ENCODE measurements at regions not wholly inside any gene's neighbourhood (a gene's known extent, or its start where the extent isn't known, plus 50 kb on each side); places are given as distances from the start of the nearest gene placed in this dataset.

DNA sequence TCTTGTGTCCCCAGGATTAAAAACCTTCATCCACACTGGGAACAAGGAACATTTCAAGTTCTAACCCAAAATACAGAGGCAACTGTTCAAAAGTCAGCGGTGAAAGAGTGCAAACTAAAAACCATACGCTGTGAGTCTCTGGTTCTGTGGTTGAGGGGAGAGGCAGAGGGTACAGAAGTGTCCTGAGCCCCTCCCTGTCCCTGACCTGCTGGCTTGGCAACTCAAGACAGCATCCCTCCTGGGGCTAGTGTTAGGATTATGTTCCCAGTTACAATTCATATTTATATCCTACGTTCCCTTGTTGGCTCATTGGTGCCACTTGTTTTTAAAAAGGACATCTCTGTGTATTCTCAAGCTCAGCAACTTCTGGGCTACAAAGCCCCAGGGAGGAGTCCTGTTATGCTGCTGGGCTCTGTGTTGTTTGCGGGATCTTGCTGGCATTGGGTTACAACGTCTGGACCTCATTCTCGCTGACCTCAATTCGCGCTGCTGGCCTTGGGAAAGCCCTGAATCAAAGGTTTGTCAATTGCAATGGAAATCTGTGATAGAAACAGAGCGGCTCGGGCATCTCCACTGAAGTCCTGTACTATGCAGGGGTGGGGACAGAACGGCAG is 420.8 kb downstream of the FUT8 start:
- peak overlapping the region; percentile 57 for H3K4me2 ChIP-seq (ENCODE audit: insufficient read depth, low read length)
- no peaks in the 10 kb centered on the region for H3K9me3 ChIP-seq (ENCODE audit: low read depth, low read length)
- no peak overlapping the region for H3K27ac ChIP-seq (ENCODE audit: low read depth, low read length)
- peak overlapping the region; percentile 69 for H2AFZ ChIP-seq (ENCODE audit: low read length)
- H3K79me2 ChIP-seq (ENCODE audit: insufficient read depth, low read length), result no peaks in the 10 kb centered on the region
- no peak for DNase-seq (ENCODE audit: insufficient read length, low spot score, missing footprints)
- no peaks in the 10 kb centered on the region for H4K20me1 ChIP-seq (ENCODE audit: insufficient read depth, low read length)
- no peaks in the 10 kb centered on the region for H3K36me3 ChIP-seq (ENCODE audit: insufficient read depth, low read length)
- TF ChIP-seq, protein P1, sequence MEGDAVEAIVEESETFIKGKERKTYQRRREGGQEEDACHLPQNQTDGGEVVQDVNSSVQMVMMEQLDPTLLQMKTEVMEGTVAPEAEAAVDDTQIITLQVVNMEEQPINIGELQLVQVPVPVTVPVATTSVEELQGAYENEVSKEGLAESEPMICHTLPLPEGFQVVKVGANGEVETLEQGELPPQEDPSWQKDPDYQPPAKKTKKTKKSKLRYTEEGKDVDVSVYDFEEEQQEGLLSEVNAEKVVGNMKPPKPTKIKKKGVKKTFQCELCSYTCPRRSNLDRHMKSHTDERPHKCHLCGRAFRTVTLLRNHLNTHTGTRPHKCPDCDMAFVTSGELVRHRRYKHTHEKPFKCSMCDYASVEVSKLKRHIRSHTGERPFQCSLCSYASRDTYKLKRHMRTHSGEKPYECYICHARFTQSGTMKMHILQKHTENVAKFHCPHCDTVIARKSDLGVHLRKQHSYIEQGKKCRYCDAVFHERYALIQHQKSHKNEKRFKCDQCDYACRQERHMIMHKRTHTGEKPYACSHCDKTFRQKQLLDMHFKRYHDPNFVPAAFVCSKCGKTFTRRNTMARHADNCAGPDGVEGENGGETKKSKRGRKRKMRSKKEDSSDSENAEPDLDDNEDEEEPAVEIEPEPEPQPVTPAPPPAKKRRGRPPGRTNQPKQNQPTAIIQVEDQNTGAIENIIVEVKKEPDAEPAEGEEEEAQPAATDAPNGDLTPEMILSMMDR (IDR thresholded peaks at IDR 0.05; ENCODE audit: extremely low read depth, low read depth, low read length), result no peak
- H3K4me1 ChIP-seq (ENCODE audit: insufficient read depth, low read length), result no peaks in the 10 kb centered on the region
- H3K27me3 ChIP-seq (ENCODE audit: insufficient read depth, low read length), result peaks cover 13% of the 10 kb centered on the region
- H3K4me3 ChIP-seq (ENCODE audit: insufficient read depth, low read length), result no peak overlapping the region

GRCh38 chr14:65834051-65834450 is 421.5 kb downstream of the FUT8 start:
- TF ChIP-seq, protein P1 (IDR thresholded peaks at IDR 0.05; ENCODE audit: extremely low read depth, low read depth, low read length), result no peak
- H3K27ac ChIP-seq (ENCODE audit: low read depth, low read length), result no peak overlapping the region
- no peaks in the 10 kb centered on the region for H4K20me1 ChIP-seq (ENCODE audit: insufficient read depth, low read length)
- peaks cover 9% of the 10 kb centered on the region for H3K27me3 ChIP-seq (ENCODE audit: insufficient read depth, low read length)
- H3K4me3 ChIP-seq (ENCODE audit: insufficient read depth, low read length), result no peak overlapping the region
- no peaks in the 10 kb centered on the region for H3K9me3 ChIP-seq (ENCODE audit: low read depth, low read length)
- no peak overlapping the region for H2AFZ ChIP-seq (ENCODE audit: low read length)
- H3K4me2 ChIP-seq (ENCODE audit: insufficient read depth, low read length), result no peak overlapping the region
- H3K36me3 ChIP-seq (ENCODE audit: insufficient read depth, low read length), result no peaks in the 10 kb centered on the region
- no peak for DNase-seq (ENCODE audit: insufficient read length, low spot score, missing footprints)
- H3K4me1 ChIP-seq (ENCODE audit: insufficient read depth, low read length), result no peaks in the 10 kb centered on the region
- H3K79me2 ChIP-seq (ENCODE audit: insufficient read depth, low read length), result no peaks in the 10 kb centered on the region

- DNase-seq (ENCODE audit: insufficient read length, low spot score, missing footprints), result no peak
- TF ChIP-seq, protein P1 (IDR thresholded peaks at IDR 0.05; ENCODE audit: extremely low read depth, low read depth, low read length), result no peak
- H3K27me3 ChIP-seq (ENCODE audit: insufficient read depth, low read length), result peaks cover 2% of the 10 kb centered on the region
- H3K4me3 ChIP-seq (ENCODE audit: insufficient read depth, low read length), result no peak overlapping the region
- H3K27ac ChIP-seq (ENCODE audit: low read depth, low read length), result no peak overlapping the region
- no peaks in the 10 kb centered on the region for H3K4me1 ChIP-seq (ENCODE audit: insufficient read depth, low read length)
- H3K9me3 ChIP-seq (ENCODE audit: low read depth, low read length), result no peaks in the 10 kb centered on the region
- H3K36me3 ChIP-seq (ENCODE audit: insufficient read depth, low read length), result no peaks in the 10 kb centered on the region
- H3K4me2 ChIP-seq (ENCODE audit: insufficient read depth, low read length), result no peak overlapping the region
- H4K20me1 ChIP-seq (ENCODE audit: insufficient read depth, low read length), result no peaks in the 10 kb centered on the region
- no peak overlapping the region for H2AFZ ChIP-seq (ENCODE audit: low read length)
- H3K79me2 ChIP-seq (ENCODE audit: insufficient read depth, low read length), result no peaks in the 10 kb centered on the region
These were observed 422.3 kb downstream of the FUT8 start for GRCh38 chr14:65834812-65835211.

DNA sequence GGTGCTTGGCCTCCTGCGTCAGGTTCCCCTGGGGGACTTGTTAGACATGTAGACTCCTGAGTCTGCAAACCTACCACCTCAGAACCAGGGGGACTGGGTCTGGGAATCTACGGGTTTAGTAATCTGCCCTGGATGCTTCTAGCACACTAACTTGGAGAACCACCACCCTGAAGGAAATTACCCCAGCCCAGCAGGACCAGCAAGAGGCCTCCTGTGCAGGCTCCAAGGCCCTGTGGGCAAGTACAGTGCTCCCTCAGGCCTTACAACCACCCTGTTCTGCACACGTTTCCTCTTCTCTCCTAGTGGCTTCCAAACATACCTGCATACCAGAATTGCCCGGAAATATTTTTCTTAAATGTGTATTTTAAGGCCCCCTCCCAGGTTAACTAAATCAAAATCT is 423.0 kb downstream of the FUT8 start:
- H3K27ac ChIP-seq (ENCODE audit: low read depth, low read length), result no peak overlapping the region
- no peaks in the 10 kb centered on the region for H3K36me3 ChIP-seq (ENCODE audit: insufficient read depth, low read length)
- DNase-seq (ENCODE audit: insufficient read length, low spot score, missing footprints), result no peak
- H3K4me2 ChIP-seq (ENCODE audit: insufficient read depth, low read length), result no peak overlapping the region
- TF ChIP-seq, protein P1 (IDR thresholded peaks at IDR 0.05; ENCODE audit: extremely low read depth, low read depth, low read length), result no peak
- no peak overlapping the region for H3K4me3 ChIP-seq (ENCODE audit: insufficient read depth, low read length)
- no peaks in the 10 kb centered on the region for H4K20me1 ChIP-seq (ENCODE audit: insufficient read depth, low read length)
- no peaks in the 10 kb centered on the region for H3K27me3 ChIP-seq (ENCODE audit: insufficient read depth, low read length)
- H3K79me2 ChIP-seq (ENCODE audit: insufficient read depth, low read length), result no peaks in the 10 kb centered on the region
- H2AFZ ChIP-seq (ENCODE audit: low read length), result no peak overlapping the region
- H3K9me3 ChIP-seq (ENCODE audit: low read depth, low read length), result no peaks in the 10 kb centered on the region
- no peaks in the 10 kb centered on the region for H3K4me1 ChIP-seq (ENCODE audit: insufficient read depth, low read length)

Measured in osteoblast (primary cell).